ENCODE measurements at regions not wholly inside any gene's neighbourhood (a gene's known extent, or its start where the extent isn't known, plus 50 kb on each side); places are given as distances from the start of the nearest gene placed in this dataset.
"Not testable (repeated sequence)": the region's sequence is repeated elsewhere in the genome, so short reads cannot be mapped to it uniquely, and the experiment has no call there.

DNA sequence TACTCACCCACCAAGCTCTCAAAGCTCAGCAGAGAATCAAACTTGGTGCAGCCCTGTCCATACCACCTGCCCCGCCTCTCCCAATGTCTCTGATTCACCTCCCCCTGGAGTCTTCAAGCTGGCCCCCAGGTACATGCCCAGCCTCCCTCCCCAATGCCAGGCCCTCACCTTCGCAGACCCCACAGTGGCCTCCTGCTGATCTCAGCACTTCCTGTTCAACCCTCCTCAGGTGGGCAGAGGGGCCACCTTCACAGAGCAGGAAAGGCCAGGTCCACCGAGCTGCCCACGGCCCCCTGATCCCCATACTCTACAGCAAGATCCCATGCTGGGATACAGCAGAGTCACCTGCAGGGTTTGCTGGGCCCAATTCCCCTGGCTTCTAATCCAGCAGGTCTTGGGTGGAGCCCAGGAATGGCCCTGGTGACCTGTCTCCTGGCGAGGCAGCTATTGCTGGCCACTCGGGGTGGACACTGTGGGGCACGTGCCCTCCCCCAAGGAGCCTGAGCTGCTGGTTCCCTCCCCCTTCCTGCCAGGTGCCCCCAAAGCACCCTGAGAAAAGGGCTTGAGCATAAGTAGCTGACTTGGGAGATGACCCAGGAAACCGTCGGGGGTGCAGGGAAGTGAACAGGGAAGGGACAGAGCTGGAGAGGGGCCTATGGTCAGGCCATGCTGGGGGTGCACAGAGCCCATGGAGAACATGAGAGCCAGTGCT lies 150.7 kb downstream of the BRD1 start:
- no peak for DNase-seq (ENCODE audit: low spot score)

DNA sequence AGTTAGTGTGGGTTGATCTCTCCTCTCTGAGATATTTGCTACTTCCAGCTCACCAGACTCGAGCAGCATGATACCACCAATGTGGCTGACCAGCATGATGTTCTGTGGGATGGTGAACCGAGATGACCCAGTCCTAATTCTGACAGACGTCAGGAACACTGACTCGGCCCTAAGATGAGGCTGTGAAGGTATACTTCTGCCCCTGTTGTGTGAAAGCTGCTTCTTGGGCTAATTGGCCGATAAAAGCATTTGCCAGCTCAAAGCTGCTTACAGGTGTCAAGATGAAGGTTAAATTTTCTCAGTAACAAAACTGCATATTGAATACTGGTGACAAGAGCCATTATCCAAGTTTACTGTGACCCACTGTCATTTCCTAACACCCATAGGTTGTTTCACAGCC lies 151.4 kb downstream of the BRD1 start:
- DNase-seq (ENCODE audit: low spot score) = no peak

GRCh38 chr22:49674479-49675050 lies 153.1 kb downstream of the BRD1 start:
- no peak for DNase-seq (ENCODE audit: low spot score)

- DNase-seq (ENCODE audit: low spot score) = no peak
Observed at GRCh38 chr22:49673048-49673447, 154.6 kb downstream of the BRD1 start.

- DNase-seq (ENCODE audit: low spot score) = no peak
Observed at GRCh38 chr22:49672014-49672516, 155.6 kb downstream of the BRD1 start.

DNA sequence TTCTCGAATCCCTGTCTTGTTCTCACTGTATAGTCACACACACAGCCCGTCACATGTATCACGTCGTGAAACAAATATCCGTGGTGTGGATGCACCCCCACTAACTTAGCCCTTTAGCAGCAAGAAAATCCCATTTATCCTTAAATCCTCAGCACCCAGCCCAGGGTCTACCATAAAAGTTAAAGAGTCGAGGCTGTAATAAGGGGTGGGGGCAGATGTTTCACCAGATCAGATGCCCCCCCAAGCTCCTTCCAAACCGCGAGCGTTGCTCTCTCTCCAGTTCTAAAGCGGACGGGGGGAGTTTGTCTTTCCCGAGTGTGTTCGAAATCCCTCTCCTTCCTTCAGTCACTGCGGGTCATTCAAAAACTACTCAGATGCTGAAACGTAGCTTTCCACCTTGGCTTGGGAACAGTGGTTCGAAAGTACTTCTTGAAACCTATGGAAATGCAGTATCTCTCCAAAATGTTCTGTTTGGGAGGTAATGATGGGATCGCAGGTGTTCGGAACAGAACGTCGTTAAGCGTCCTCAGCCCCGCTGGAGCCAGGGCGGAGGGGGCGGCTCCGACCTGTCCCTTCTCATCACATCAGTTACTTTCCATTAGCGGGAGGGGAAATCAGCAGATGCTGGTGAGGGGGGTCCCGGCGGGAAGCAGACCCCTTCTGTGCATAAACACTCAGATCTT lies 156.2 kb downstream of the BRD1 start:
- DNase-seq (ENCODE audit: low spot score) = no peak

- DNase-seq (ENCODE audit: low spot score) = no peak
Observed at GRCh38 chr22:49670456-49671330, 157.0 kb downstream of the BRD1 start.

- not testable (repeated sequence) for DNase-seq (ENCODE audit: low spot score)
Observed at GRCh38 chr22:49669969-49670455, 157.7 kb downstream of the BRD1 start.

- peak; percentile 15 for DNase-seq (ENCODE audit: low spot score)
Observed at GRCh38 chr22:49669427-49669968, 158.2 kb downstream of the BRD1 start.

GRCh38 chr22:49668402-49668801 lies 159.3 kb downstream of the BRD1 start:
- DNase-seq (ENCODE audit: low spot score) = no peak

DNA sequence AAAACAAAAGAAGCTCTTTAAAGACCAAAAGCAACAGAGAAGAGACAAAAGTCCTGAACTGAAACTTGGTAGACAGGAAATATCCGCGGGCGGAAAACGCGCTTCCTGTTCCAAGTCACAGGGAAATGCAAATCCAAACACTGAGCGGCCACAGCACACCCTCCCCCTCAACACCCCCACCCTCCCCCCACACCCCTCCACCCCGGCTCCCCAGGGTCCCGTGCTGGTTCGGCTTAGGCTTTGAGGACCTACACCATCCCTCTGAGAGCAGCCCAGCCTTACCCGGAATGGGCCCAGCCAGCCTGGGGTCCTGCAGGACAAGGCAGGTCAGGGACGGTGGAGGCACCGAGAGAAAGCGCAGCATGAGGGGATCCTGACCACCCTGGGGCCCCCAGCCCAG lies 160.4 kb downstream of the BRD1 start:
- no peak for DNase-seq (ENCODE audit: low spot score)

DNA sequence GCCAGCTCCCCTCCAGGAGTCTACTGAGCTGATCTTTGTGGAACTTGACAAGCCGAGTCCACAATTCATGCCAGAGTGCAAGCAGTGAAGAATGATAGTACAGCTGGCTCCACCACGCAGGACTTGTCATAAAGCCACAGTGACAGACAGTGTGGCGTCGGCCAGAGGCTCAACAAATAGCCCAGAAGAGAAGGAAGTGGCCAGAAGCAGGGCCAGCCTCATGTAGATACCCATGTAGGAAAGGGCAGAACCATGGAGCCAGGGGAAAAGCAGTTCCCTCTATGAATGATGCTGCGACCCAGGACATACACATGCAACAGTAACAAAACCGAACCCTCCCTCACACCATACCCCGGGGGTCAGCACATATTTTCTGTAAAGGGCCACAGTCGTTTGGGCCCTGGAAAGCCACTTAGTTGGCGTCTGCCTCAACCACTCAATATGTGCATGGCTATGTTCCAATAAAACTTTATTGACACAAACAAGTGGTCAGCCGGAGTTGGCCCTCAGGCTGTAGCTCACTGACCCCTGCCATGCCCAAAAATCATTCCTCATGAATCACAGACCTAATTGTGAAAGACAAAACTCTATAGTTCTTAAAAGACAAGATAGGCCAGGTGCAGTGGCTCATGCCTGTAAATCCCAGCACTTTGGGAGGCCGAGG lies 161.4 kb downstream of the BRD1 start:
- DNase-seq (ENCODE audit: low spot score) = no peak

DNA sequence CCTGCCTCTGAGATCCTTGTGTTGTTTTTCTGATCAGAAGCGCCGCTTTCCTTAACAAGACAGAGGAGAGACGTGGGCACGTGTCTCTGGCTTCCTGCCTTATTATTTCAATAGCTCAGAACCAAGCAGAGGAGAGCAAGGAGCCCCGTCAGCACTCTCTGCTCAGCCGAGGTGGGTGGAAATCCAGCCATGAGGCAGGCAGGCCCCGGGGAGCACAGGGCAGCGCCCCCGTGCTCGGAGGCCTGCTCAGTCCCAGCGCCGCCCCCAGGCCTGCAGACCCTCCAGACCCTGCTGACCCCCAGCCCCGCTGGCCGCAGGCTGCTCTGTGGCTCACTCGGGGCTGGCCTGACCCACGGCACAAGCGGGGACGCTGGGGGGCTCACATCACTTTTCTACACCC lies 162.8 kb downstream of the BRD1 start:
- DNase-seq (ENCODE audit: low spot score) = no peak

- no peak for DNase-seq (ENCODE audit: low spot score)
Observed at GRCh38 chr22:49664371-49664881, 163.2 kb downstream of the BRD1 start.

- no peak for DNase-seq (ENCODE audit: low spot score)
Observed at GRCh38 chr22:49663823-49664222, 163.8 kb downstream of the BRD1 start.

DNA sequence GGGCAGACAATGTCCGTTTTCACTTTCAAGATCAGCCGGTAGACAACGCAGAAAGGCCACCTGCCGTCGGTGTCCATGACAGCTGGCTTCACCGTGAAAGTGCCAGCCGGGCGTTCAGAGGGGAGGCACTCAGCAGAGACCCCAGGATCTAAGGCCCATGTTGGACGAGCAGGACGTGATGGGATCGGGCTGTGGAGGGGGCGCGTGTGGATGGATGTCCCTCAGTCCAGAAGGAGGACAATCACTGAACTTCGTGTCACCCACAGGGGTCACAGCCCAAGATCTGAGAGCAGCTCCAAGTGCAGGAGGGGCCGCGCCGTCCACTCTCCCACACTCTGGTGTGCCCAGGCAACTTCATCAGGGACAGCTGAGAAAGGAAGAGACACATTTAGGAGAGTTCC lies 164.4 kb downstream of the BRD1 start:
- DNase-seq (ENCODE audit: low spot score) = no peak

GRCh38 chr22:49662681-49663080 lies 165.0 kb downstream of the BRD1 start:
- DNase-seq (ENCODE audit: low spot score) = no peak

DNA sequence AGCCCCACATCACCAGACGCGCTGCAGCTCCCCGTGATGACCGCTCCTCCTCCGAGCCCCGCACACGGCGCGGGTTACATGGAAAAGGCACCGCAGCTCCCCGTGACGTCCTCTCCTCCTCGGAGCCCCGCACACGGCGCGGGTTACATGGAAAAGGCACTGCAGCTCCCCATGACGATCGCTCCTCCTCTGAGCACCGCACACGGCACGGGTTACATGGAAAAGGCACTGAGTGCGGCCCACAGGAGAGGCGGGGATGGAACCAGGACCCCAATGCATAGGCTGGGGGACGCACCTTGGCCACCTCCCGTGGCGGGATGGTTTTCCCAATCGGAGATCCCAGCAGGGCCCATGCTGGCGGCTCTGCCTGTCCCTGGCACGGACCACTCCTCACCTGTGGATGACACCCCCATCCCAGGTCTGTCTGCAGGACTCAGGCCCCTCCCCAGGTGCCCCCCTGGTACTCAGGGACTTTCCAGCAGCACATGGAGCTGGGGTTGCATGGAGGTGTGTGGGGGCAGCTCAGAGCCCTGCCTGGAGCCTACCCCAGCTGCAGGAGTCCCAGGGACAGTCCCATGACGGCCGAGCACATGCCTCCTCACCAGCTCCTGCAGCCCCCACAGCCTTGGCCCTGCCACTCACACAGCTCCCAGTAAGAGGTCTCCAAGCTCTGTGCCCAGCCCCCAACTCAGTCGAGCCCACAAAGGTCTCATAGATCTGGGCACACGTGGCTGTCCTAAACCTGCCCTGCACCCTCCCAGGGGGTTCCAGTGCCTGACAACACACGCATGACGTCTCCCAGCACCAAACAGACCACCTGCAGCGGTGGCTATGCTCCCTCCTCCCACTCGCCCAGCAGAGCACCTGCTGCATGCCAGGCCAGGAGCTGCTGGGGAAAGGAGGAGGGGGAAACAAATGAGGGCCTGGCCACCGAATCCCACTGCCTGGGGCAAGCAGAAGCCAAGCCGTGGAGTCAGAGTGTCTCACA lies 166.6 kb downstream of the BRD1 start:
- no peak for DNase-seq (ENCODE audit: low spot score)

- no peak for DNase-seq (ENCODE audit: low spot score)
Observed at GRCh38 chr22:49660321-49660720, 167.4 kb downstream of the BRD1 start.

- no peak for DNase-seq (ENCODE audit: low spot score)
Observed at GRCh38 chr22:49659924-49660315, 167.8 kb downstream of the BRD1 start.

Data from SW480 (cell line).